Kidney epithelial cell (primary cell): ENCODE measurements at regions not wholly inside any gene's neighbourhood (a gene's known extent, or its start where the extent isn't known, plus 50 kb on each side); places are given as distances from the start of the nearest gene placed in this dataset.

ENCODE experiments used
- DNase-seq: peaks from one replicate; pipeline ENCODE4 v3.0.0-alpha.2; 2010; ENCODE audit warnings: low read depth
- H3K27me3 ChIP-seq: 2 replicates; pipeline ENCODE4 v1.6.0; 2011; ENCODE audit warnings: low read length; ENCODE audit not compliant: control insufficient read depth, insufficient read depth
- H3K36me3 ChIP-seq: 2 replicates; pipeline ENCODE4 v1.5.1; 2011; ENCODE audit warnings: low read length; ENCODE audit not compliant: control insufficient read depth, insufficient read depth
- H3K4me3 ChIP-seq: 2 replicates; pipeline ENCODE4 v1.5.1; 2011; ENCODE audit warnings: low read depth, mild to moderate bottlenecking, control low read depth, low read length
- TF ChIP-seq, protein P1 (sequence below): IDR thresholded peaks from 2 replicates; pipeline ENCODE4 v1.5.1; 2011; ENCODE audit warnings: mild to moderate bottlenecking, moderate library complexity, low read length, control low read depth, inconsistent platforms; ENCODE audit not compliant: insufficient read depth, poor library complexity, severe bottlenecking

DNA sequence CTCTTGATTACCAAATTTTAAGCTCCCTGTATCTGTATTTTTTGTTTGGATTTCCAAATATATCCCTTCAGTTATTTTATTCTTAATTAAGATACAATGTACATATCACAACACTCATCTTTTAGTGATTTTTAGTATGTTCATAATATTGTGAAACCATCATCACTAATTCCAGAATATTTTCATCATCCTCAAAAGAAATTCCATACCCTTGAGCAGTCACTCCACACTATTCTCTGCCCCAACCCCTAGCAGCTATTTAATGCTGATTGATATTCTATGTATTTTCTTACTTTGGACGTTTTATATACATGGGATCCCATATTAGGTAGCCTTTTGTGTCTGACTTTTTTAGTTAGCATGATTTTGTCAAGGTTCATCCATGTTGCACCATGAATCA lies 127.4 kb upstream of the SLC8A1 start:
- H3K27me3 ChIP-seq, result no peaks in the 10 kb centered on the region
- TF ChIP-seq, protein P1, sequence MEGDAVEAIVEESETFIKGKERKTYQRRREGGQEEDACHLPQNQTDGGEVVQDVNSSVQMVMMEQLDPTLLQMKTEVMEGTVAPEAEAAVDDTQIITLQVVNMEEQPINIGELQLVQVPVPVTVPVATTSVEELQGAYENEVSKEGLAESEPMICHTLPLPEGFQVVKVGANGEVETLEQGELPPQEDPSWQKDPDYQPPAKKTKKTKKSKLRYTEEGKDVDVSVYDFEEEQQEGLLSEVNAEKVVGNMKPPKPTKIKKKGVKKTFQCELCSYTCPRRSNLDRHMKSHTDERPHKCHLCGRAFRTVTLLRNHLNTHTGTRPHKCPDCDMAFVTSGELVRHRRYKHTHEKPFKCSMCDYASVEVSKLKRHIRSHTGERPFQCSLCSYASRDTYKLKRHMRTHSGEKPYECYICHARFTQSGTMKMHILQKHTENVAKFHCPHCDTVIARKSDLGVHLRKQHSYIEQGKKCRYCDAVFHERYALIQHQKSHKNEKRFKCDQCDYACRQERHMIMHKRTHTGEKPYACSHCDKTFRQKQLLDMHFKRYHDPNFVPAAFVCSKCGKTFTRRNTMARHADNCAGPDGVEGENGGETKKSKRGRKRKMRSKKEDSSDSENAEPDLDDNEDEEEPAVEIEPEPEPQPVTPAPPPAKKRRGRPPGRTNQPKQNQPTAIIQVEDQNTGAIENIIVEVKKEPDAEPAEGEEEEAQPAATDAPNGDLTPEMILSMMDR, result no peak
- no peak overlapping the region for H3K4me3 ChIP-seq
- no peaks in the 10 kb centered on the region for H3K36me3 ChIP-seq
- DNase-seq, result no peak

GRCh38 chr2:40584432-40584831 lies 132.5 kb upstream of the SLC8A1 start:
- DNase-seq, result no peak
- Histone ChIP-seq H3K36me3 (no peaks in the 10 kb centered on the region), H3K27me3 (no peaks in the 10 kb centered on the region), H3K4me3 (no peak overlapping the region)
- TF ChIP-seq, protein P1, result no peak

DNA sequence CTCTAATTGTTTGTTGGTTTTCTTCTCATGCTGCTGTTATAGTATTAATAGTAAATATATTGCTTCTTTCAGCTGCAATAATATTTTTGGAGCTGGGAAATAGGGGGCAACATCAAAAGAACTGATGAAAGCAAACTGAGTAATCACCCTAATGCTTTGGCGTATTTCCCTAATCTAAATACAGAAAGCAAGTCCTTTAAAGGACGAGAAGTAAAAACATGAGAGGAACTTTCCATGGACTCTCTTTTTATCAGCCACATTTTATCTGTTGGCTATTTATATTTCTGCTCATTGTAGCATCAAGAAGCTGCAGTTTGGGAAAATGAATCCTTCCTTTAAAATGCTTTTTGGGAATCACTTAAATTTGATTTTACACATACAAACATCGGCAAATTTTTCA lies 139.9 kb upstream of the SLC8A1 start:
- TF ChIP-seq, protein P1, result no peak
- DNase-seq, result no peak
- Histone ChIP-seq H3K27me3 (no peaks in the 10 kb centered on the region), H3K36me3 (no peaks in the 10 kb centered on the region), H3K4me3 (no peak overlapping the region)

- no peaks in the 10 kb centered on the region for H3K27me3 ChIP-seq
- DNase-seq, result no peak
- no peaks in the 10 kb centered on the region for H3K36me3 ChIP-seq
- no peak overlapping the region for H3K4me3 ChIP-seq
- TF ChIP-seq, protein P1, result no peak
These were observed 140.3 kb upstream of the SLC8A1 start for GRCh38 chr2:40592218-40592617.

DNA sequence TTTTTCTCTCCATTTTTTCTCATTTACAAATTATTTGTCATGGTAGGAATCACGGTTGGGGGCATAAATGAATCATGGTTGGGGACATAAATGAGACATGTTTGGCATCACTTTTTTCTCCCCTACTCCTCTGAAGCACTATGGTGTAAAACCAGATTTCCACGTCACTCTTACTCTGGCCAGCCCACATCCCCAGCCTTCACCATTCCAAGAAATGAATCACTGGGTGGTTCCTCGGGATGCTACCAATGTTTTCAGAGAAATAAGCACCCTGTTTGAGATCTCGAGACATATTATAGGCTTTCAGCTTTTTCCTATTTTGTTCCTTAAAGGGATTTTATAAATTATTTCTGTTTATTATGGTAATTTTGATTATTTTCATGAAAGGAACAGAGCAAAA lies 155.0 kb upstream of the SLC8A1 start:
- Histone ChIP-seq H3K4me3 (no peak overlapping the region), H3K36me3 (no peaks in the 10 kb centered on the region), H3K27me3 (no peaks in the 10 kb centered on the region)
- TF ChIP-seq, protein P1, result no peak
- DNase-seq, result no peak

DNA sequence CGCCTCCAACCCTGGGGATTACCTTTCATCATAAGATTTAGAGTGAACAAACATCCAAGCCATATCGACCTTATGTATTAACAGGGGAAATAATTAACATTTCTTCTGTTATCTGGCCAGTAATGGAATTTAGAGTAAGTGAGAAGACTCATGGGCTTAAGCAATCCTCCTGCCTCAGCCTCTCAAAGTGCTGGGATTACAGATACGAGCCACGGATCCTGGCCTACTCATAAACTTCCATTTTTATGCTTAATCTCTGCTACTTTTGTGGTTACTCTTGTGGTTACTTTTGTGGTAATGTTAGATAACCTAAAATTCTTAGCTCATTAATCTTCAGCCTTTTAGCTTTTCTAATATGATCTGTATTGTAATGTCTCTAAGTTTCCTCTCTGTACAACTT lies 159.3 kb upstream of the SLC8A1 start:
- Histone ChIP-seq H3K4me3 (no peak overlapping the region), H3K27me3 (no peaks in the 10 kb centered on the region), H3K36me3 (no peaks in the 10 kb centered on the region)
- DNase-seq, result no peak
- TF ChIP-seq, protein P1, result no peak
